Neural progenitor cell (in vitro differentiated cells): ENCODE measurements at regions not wholly inside any gene's neighbourhood (a gene's known extent, or its start where the extent isn't known, plus 50 kb on each side); places are given as distances from the start of the nearest gene placed in this dataset.

Experiments
- EZH2 ChIP-seq: fragments of 200-600 bp; sonication (generic); IDR thresholded peaks from 2 replicates; pipeline ENCODE4 v1.6.1; 2017; ENCODE audit warnings: antibody characterized with exemption, mild to moderate bottlenecking, moderate library complexity
- TF ChIP-seq, protein P1 (sequence below): fragments of 200-600 bp; sonication (generic); IDR thresholded peaks from 2 replicates; pipeline ENCODE4 v1.5.1; 2017; ENCODE audit warnings: antibody characterized with exemption, mild to moderate bottlenecking

DNA sequence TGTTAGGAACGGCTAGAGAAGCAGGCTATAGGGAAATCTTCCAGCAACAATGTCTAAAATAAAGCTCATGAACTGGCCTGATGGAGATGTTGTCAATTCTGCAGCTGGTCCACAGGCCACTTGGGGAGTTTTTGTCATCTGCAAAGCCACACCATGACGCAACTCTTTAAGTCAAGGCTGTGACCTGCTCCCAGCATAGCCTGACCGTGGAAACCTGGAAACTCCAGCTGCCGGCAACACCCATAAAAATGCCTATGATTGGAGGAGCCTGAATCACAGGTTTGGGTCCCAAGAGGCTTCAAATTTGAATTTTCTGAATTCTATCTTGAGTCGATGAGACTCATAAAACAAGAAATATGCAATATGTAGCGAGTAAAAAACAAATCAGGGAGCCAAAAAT, 969.2 kb upstream of the PRKX start:
- TF ChIP-seq, protein P1, sequence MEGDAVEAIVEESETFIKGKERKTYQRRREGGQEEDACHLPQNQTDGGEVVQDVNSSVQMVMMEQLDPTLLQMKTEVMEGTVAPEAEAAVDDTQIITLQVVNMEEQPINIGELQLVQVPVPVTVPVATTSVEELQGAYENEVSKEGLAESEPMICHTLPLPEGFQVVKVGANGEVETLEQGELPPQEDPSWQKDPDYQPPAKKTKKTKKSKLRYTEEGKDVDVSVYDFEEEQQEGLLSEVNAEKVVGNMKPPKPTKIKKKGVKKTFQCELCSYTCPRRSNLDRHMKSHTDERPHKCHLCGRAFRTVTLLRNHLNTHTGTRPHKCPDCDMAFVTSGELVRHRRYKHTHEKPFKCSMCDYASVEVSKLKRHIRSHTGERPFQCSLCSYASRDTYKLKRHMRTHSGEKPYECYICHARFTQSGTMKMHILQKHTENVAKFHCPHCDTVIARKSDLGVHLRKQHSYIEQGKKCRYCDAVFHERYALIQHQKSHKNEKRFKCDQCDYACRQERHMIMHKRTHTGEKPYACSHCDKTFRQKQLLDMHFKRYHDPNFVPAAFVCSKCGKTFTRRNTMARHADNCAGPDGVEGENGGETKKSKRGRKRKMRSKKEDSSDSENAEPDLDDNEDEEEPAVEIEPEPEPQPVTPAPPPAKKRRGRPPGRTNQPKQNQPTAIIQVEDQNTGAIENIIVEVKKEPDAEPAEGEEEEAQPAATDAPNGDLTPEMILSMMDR, result no peak
- no peak for TF ChIP-seq EZH2
